Parathyroid adenoma (tissue), 2 donors: ENCODE measurements at regions not wholly inside any gene's neighbourhood (a gene's known extent, or its start where the extent isn't known, plus 50 kb on each side); places are given as distances from the start of the nearest gene placed in this dataset.

ENCODE experiments used
- H2AFZ ChIP-seq: fragments of 300-600 bp; sonication (generic); one replicate; pipeline ENCODE4 v1.7.0; 2017; ENCODE audit warnings: antibody characterized with exemption, mild to moderate bottlenecking
- H3K27ac ChIP-seq: fragments of 300-600 bp; sonication (generic); one replicate; pipeline ENCODE4 v1.7.0; 2017
- H3K27me3 ChIP-seq: fragments of 300-600 bp; sonication (generic); one replicate; pipeline ENCODE4 v1.7.0; 2017; ENCODE audit warnings: low read length; ENCODE audit not compliant: control insufficient read depth, insufficient read depth
- H3K36me3 ChIP-seq: fragments of 300-600 bp; sonication (generic); one replicate; pipeline ENCODE4 v1.7.0; 2017; ENCODE audit warnings: low read length; ENCODE audit not compliant: control insufficient read depth, insufficient read depth
- H3K4me1 ChIP-seq: fragments of 300-600 bp; sonication (generic); one replicate; pipeline ENCODE4 v1.7.0; 2017; ENCODE audit warnings: control low read depth
- H3K4me2 ChIP-seq: fragments of 300-600 bp; sonication (generic); one replicate; pipeline ENCODE4 v1.7.0; 2017; ENCODE audit warnings: low read length
- H3K4me3 ChIP-seq: fragments of 300-600 bp; sonication (generic); one replicate; pipeline ENCODE4 v1.7.0; 2017; ENCODE audit warnings: low read depth, low read length
- H3K79me2 ChIP-seq: fragments of 300-600 bp; sonication (generic); one replicate; pipeline ENCODE4 v1.7.0; 2017; ENCODE audit warnings: control low read depth
- H3K9ac ChIP-seq: fragments of 300-600 bp; sonication (generic); one replicate; pipeline ENCODE4 v1.7.0; 2017; ENCODE audit warnings: mild to moderate bottlenecking
- H3K9me3 ChIP-seq: fragments of 300-600 bp; sonication (generic); one replicate; pipeline ENCODE4 v1.7.0; 2017; ENCODE audit warnings: low read length; ENCODE audit not compliant: control insufficient read depth
- TF ChIP-seq, protein P1 (sequence below): fragments of 300-600 bp; sonication (generic); IDR thresholded peaks from one replicate; pipeline ENCODE4 v1.7.0; 2017; ENCODE audit warnings: antibody characterized with exemption, mild to moderate bottlenecking
- donor health status: primary hyperparathyroidism.

GRCh38 chr12:115012861-115013235 lies 328.9 kb upstream of the TBX3 start:
- no peaks in the 10 kb centered on the region for H3K79me2 ChIP-seq
- TF ChIP-seq, protein P1, sequence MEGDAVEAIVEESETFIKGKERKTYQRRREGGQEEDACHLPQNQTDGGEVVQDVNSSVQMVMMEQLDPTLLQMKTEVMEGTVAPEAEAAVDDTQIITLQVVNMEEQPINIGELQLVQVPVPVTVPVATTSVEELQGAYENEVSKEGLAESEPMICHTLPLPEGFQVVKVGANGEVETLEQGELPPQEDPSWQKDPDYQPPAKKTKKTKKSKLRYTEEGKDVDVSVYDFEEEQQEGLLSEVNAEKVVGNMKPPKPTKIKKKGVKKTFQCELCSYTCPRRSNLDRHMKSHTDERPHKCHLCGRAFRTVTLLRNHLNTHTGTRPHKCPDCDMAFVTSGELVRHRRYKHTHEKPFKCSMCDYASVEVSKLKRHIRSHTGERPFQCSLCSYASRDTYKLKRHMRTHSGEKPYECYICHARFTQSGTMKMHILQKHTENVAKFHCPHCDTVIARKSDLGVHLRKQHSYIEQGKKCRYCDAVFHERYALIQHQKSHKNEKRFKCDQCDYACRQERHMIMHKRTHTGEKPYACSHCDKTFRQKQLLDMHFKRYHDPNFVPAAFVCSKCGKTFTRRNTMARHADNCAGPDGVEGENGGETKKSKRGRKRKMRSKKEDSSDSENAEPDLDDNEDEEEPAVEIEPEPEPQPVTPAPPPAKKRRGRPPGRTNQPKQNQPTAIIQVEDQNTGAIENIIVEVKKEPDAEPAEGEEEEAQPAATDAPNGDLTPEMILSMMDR = no peak
- no peak overlapping the region for H3K9ac ChIP-seq
- peaks cover 2% of the 10 kb centered on the region for H3K9me3 ChIP-seq
- H3K4me1 ChIP-seq = no peaks in the 10 kb centered on the region
- no peaks in the 10 kb centered on the region for H3K36me3 ChIP-seq
- no peaks in the 10 kb centered on the region for H3K27me3 ChIP-seq
- H3K4me3 ChIP-seq = no peak overlapping the region
- no peak overlapping the region for H3K27ac ChIP-seq
- H3K4me2 ChIP-seq = no peak overlapping the region
- H2AFZ ChIP-seq = no peak overlapping the region

DNA sequence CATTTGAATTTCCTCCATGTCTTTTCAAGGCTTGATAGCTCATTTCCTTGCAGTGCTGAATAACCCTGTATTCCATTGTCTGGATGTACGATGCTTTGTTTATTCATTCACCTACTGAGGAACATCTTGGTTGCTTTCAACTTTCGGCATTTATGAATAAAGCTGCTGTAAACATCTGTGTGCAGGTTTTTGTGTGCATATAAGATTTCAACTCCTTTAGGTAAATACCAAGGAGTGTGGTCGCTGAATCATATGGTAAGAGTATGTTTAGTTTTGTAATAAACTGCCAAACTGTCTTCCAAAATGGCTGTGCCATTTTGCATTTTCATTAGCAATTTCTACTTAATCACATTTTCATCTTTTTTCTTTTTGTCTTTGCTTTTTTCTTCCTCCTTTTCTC lies 327.7 kb upstream of the TBX3 start:
- Histone ChIP-seq H3K27ac (no peak overlapping the region), H3K9ac (no peak overlapping the region), H3K9me3 (peaks cover 2% of the 10 kb centered on the region), H3K4me2 (no peak overlapping the region), H3K79me2 (no peaks in the 10 kb centered on the region), H3K4me1 (no peaks in the 10 kb centered on the region), H3K36me3 (no peaks in the 10 kb centered on the region), H3K4me3 (no peak overlapping the region), H2AFZ (no peak overlapping the region), H3K27me3 (no peaks in the 10 kb centered on the region)
- TF ChIP-seq, protein P1 = no peak

GRCh38 chr12:115010324-115010995 lies 326.5 kb upstream of the TBX3 start:
- peaks cover 2% of the 10 kb centered on the region for H3K9me3 ChIP-seq
- TF ChIP-seq, protein P1 = no peak
- no peak overlapping the region for H2AFZ ChIP-seq
- no peaks in the 10 kb centered on the region for H3K36me3 ChIP-seq
- H3K27me3 ChIP-seq = no peaks in the 10 kb centered on the region
- H3K4me1 ChIP-seq = no peaks in the 10 kb centered on the region
- H3K9ac ChIP-seq = no peak overlapping the region
- no peaks in the 10 kb centered on the region for H3K79me2 ChIP-seq
- no peak overlapping the region for H3K4me2 ChIP-seq
- H3K4me3 ChIP-seq = no peak overlapping the region
- no peak overlapping the region for H3K27ac ChIP-seq

GRCh38 chr12:115008929-115009328 lies 325.0 kb upstream of the TBX3 start:
- H3K9ac ChIP-seq = no peak overlapping the region

More at GRCh38 chr12:115008929-115009328, 325.0 kb upstream of the TBX3 start:
- Histone ChIP-seq H3K36me3 (no peaks in the 10 kb centered on the region), H3K9me3 (peaks cover 2% of the 10 kb centered on the region), H3K4me2 (no peak overlapping the region), H3K79me2 (no peaks in the 10 kb centered on the region), H3K4me1 (no peaks in the 10 kb centered on the region), H3K27ac (no peak overlapping the region), H3K4me3 (no peak overlapping the region), H3K27me3 (no peaks in the 10 kb centered on the region), H2AFZ (no peak overlapping the region)
- TF ChIP-seq, protein P1 = no peak
